Non-pigmented ciliary epithelial cell (primary cell): ENCODE measurements at regions not wholly inside any gene's neighbourhood (a gene's known extent, or its start where the extent isn't known, plus 50 kb on each side); places are given as distances from the start of the nearest gene placed in this dataset.

Experiments used
- DNase-seq: peaks from one replicate; pipeline ENCODE4 v3.0.0-alpha.2; 2010; ENCODE audit warnings: low read depth

DNA sequence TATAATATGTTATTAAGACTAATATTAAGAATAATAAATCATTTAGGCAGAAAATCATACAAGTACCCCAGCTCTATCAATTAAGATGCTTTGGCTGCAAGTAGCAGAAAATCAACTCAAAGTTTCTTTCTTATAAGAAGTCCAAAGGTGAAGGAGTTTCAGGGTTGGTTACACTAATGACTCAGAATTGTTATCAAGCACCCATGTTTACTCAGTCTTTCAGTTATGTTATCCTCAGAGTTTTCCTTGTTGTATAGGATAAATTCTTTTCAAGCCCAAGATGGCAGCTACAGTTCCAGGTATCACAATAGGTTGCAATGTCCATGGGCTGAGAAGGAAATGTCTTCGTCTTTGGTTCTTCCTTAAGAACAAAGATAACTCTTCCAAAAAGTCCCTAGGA, 163.6 kb downstream of the TNFSF18 start:
- DNase-seq: no peak

DNA sequence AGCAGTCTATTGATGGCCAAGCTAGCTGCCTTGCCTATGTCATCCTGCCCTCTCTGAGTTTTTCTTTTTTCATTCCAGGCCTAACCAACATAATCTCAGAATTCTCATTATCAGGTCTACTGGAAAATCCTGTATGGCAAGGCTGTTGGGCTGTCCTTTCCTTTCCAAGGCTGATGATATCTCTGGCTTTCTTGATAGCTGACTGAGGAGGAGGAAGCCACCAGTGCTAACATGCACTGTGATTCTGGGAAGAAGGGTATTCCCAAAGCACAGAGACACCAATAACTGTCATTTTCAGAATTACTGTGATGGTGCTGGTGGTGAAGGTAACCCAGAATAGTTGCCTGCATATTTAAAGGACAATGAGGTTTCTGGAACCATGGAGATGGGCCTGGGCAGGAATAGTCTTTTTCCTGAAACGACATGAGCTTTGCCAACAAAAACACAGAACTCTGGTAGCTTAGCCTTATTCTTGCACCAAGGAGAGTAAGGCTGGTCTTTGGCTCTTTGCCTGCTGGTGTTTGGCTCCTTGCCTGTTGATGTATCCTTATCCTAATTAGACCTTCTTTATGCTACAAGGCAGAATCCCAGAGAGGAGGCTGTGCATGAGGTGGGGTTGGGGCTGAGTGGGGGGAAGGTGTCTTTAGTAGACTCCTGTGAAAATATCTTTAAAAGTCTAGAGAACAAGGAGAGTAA, 157.4 kb downstream of the TNFSF18 start:
- DNase-seq: no peak

DNA sequence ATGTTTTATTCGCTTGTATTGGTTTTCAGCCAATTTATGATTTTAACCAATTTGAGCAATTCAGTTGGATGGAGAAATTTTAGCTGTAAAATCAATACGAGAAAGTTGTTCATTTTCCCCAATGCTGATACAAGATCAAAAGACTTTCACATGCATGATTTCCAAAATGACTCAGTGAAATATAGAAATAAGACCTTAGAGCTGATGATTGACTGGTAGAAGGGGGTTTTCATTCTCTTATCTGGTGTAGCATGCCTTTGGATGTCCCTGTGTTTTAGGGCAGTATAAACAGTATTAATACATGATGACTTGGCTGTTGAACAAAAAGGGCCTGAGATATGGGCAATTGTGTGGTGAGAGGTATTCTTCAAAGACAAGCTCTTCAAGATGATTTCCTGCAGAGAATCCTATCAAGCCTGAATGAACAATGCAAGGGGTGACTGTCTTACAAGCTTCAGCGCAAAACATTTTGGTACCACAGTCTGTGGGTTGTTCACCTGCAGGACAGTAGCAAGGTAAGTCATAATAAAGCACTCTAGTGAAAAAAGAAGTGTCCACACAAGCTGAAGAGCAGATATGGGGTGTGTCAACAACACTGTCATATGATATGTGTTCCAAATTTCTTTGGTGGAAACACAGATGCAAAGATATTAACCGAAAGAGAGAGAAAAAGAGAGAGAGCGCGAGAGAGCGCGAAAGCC, 156.2 kb downstream of the TNFSF18 start:
- no peak for DNase-seq

DNA sequence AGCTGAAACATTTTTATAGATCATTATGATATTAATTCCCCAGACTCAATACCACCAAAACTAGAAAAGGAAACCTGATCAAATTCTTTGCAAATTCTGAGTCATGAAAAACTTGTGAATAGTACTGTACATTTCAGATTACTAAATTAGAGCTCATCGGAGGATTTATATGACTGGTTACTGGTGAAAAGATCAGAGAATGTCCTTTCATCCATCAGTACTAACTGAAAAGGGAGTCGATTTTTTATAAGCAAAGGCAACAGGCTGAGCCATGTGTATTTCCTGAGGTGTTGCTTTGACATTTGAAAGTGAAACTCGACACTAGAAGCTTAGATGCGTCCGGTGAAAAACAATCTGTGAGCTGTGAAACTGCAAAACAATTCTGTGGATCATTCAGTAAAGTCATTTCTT, 155.7 kb downstream of the TNFSF18 start:
- no peak for DNase-seq

DNA sequence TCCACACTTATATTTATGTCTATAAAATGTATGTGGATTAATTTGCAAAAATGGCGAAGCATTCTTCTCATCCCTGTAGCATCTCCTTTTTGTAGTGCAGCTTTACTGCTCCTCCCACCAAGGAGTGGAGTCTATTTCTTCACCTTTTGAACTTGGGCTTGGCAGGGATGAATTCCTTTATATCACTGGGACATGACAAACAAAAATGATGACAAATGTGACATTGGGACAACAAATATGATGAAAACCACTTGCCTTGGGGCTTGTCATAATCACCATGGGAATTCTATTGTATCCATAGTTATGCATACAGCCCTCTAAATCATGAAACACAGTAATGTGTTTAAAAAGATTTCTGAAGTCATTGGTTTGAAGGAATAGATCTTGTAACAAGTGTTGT, 155.0 kb downstream of the TNFSF18 start:
- DNase-seq: no peak

DNA sequence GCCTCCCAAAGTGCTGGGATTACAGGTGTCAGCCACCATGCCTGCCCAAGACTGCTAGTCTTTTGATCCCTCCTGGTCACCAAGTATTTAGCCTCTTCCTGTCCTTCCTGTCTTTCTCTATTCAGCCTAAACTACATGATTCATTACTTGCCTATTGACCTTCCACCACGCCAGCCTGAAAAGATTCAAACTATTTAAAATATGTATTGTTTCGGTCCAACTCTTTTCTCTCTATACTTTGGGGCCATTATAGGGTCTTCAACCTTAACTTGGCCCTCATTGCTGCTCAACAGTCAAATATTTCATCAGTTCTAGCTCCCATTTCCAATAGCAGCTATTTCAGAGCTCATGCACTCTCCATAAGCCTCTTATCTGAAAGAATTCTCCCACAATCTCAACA, 153.0 kb downstream of the TNFSF18 start:
- DNase-seq: peak; percentile 68

DNA sequence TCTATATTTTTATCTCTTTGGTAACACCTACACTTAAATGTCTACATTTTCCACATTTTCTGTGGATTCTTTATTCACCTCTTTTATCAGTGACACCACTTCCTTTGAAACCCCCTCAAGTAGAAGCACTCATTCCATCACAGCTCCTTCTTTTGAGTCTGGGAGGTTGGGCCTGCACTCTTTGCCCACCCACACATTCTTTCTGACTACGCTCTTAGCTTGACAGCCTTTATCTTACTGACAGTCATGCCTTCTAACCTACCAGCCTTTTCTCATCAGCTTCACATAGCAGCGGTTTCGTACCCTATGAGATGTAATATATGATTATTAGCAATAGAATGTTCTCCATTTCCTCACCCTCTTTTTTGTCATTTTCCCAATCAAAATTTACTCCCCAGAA, 151.9 kb downstream of the TNFSF18 start:
- DNase-seq: peak; percentile 88

DNA sequence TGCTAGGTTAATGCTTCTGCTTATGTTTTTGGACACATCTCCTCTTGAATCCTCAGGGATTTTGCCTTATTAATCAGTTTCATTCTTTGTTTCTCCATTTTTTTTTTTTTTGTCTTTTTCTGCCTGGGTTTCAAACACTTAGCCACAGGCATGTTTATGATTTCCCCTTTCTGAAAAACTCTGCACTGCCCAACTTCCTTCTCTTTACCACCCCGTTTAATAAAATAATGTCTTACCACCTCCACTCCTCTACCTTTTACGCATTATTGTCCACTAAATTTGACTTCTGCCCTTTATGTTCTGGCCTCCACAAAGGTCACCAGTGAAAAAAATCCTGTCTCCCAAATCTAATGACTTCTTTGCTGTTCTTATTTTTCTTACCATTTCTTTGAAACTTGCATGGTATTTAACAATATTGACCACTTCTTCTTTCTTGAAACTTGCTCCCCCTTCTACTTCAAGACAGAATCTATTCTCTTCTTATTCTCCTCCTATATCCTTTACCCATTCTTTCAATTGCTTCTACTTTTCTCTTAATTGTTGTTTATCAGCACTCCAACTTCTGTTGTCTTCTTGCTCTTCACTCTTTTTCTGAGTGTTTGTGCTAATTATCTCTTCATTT, 150.3 kb downstream of the TNFSF18 start:
- DNase-seq: no peak

DNA sequence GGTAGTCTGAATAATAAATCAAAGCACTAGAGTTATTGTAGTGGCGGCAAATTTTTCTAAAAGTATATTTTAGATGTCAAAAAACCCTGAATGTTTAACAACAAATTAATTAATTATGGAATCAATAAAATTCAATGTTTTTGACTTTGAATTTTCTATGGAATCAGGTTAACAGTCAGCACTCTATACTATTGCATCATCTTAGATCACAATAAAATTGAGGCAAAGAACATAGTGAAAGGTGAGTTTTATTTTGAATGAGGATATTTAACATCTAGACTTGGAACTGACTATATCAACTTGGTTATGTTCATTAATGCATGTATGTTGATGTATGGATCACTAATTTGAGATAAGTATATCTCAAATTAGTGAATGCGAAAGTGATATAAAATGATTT, 148.5 kb downstream of the TNFSF18 start:
- DNase-seq: no peak

DNA sequence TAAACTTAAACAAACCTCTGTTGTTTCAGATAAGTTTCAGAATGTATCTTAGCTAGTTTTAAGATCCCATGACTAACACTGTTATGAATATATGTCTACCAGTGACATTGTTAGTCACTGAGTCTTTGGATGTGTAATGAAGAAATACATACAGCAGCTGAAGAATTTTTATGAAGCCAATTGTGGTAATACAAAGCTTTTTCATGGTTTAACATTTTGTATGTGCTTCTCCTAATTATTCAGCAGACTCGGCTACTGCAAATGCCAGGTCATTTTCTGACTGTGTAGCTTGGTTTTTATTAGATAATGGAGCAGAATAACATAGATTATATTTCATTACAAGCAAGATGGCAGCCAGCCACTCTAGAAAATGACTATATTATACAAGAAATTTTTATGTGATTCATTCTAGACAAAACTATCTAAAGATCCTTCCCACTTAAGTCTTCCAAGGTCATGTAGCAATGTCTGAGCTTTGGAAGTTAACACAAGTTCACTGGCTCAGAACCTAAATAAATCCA, 147.8 kb downstream of the TNFSF18 start:
- DNase-seq: peak; percentile 59

DNA sequence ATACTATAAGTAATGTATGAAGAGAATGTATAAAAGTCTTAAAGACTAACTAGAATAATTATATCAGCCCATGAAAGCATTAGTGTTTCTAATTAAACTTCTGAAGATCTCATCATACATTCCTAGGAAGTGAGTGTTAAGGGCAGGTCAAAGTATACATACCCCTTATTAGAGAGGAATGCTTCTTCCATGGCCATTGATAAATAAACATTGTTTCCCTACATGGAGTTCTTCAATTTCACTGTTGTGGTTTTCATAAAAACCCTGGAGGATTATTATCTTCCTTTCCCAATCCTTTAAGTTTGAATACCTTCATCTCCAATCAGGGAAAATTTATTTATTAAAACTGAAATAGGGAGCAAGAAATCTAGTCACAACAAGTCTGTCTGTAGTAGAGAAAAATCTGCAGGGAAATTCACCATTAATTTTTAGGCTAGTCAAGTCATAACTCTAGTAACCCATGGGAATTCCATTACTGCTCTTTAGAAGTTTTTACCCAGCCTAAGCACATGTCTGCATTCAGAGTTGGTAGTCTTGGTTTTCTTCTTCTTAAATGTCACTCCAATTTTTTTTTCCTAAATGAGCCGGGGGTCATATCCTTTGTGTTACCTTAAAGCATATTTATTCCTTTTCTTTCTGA, 147.0 kb downstream of the TNFSF18 start:
- DNase-seq: peak; percentile 60

DNA sequence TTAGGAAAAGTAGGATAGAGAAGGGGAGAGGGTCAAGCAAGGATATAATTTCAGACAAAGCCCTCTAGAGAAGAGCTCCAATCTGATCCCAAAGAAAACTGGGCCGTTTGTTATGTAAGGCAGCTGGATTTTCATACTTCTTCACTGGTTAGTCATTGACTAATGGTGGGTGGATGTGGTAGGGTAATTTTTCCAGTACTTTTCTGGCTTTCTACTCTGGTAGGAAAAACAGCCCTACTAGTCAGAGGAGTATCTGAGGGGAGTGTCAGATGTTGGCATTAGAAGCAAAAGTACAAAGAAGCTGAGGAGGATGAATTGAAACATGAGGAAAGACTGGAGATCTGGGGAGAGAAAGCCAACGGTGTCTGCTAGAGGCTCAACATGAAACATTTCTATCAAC, 145.3 kb downstream of the TNFSF18 start:
- DNase-seq: peak; percentile 63

DNA sequence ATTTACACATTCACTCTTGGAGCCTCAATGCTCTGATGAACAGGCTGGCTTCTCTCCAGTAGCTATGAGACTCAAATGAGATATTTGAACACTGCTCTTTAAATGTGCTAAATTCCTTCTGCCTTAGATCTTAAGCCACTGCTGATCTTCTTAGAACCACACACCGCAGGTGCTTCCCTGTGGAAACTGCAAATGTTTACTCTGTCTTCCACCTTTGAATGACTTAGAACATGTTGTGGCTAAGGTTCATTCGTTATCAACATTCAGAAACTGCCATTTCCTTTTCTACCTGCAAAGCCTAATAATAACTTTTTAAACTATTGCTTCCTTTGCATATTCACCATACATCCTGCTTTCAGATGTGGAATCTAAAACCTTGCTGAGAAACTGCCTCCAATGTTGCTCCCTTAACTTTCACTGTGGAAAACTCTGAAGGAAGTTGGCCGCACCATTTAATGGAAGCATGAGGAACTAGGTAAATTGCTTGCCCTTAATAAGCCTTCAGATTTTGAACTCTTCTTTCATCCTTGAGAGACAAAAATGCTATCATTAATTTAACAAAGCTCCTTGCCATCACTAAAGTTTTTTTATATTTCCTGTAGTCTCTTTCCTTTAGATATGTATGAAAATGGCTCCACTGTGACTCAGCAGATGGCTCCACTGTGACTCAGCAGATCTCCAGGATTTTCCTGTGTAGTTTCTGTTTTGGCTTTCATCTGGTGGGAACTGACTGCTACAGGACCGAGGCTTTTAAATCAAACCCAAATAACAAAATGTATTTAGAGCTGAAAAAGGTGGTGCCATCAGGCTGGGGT, 143.8 kb downstream of the TNFSF18 start:
- DNase-seq: peak; percentile 88

DNA sequence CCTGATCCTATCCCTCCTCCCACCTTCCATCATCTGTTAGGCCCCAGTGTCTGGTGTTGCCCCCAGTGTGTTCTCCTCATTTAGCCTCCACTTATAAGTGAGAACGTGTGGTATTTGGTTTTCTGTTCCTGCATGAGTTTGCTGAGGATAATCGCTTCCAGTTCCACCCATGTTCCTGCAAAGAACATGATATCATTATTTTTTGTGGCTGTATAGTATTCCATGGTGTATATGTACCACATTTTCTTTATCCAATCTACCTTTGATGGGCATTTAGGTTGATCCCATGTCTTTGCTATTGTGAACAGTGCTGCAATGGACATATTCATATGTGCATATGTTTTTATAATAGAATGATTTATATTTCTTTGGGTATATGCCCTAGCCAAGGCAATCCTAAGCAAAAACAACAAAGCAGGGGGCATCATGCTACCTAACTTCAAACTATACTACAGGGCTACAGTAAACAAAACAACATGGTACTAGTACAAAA, 142.9 kb downstream of the TNFSF18 start:
- DNase-seq: no peak

DNA sequence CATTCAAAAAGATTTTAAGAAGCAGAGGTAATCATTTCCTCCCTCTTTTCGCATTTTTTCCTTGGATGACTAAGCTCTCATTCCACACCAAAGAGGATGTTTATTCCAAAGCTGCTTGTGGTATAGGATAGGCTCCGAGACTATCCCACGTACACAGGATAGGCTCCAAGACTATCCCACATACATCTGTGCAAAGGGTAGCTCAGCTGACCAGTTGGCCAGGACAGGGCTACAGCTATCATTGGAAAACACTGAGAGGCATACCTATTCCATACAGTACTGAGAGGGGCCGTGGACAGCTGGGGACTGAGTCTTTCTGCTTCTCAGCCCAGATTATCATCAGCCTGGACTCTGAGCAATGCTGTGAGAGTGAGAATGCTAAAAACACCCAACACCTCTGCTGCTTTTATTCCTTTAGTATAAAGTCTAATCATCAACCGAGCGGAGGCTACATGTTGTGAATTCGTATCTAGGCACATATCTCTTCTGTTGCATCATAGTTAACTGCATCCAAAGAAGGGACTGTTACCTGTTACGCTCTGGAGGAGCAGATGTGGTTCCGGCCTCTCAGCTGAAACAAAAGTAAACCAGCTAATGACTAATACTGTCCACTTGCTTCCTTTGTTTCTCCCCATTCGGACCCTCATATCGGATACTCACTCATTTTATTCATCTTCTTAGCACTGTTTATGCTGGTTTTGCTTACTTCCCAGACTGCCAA, 141.0 kb downstream of the TNFSF18 start:
- DNase-seq: peak; percentile 98

DNA sequence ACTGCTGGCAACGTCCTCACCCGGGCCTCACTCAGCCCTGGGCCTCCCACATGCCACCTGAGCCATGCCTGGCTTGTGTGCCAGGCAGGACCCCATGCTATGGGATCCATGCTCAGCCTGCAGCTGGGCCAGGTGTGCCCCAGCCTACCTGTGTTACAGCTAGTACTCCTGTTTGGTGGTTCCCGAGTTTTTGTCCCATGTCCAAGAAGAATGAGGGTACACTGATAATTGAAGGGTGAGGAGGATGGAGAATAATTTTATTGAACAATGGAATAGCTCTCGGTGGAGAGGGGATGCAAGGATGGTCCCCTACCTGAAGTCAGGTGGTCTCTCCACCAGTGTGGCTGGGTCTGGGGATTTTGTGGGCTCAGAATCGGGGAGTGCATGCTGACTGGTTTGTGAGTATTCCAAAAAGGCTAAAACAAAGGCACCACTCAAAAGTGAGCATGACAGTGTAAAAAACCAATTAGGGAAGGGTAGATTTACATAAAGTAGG, 137.9 kb downstream of the TNFSF18 start:
- no peak for DNase-seq

DNA sequence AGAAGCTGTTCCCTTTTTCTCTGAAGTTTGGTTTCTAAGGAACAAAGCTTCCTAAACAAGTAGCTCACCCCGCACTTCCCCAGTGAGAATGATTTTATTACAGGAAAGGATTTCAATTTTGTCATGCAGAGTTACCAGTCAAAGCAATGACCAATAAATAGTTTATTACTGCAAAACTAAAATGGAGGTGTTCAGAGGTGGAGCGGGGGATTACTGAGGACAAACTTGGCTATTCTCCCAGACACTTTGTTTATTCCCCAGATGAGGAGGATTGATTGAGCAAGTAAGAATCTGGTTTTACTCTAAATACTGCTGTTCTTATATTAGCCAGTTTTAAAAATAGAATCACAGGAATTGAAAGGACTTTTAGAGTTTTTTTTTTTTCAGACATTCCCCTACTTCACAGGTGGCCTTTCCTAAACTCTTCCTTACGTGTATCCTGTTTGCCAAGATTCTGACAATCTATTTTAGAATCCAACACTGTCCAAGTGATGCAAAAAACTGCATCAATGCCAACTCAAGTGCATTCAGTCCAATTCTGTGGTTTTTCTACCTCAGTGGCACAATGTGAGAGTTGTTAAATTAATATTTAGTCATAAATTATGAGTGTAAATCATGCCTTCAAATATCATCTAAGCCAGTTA, 136.1 kb downstream of the TNFSF18 start:
- DNase-seq: peak; percentile 56

DNA sequence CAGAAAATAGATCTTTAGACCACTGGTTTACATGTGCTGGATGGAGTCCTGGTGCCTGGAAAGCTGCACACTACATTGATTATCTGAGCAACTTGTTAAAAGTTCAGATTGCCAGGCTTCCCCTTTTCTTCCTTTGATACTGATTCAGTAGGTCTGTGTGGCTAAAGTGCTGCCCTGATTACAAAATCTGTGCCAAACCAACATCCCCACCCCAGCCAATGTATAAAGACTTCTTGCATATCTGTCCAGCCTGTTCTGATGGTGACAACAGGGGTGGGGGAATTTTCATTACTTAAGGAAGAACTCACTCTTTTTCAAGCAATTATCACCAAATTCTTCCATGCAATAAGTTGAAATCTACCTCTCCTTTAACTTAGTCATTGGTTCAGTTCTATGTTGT, 135.5 kb downstream of the TNFSF18 start:
- DNase-seq: no peak

DNA sequence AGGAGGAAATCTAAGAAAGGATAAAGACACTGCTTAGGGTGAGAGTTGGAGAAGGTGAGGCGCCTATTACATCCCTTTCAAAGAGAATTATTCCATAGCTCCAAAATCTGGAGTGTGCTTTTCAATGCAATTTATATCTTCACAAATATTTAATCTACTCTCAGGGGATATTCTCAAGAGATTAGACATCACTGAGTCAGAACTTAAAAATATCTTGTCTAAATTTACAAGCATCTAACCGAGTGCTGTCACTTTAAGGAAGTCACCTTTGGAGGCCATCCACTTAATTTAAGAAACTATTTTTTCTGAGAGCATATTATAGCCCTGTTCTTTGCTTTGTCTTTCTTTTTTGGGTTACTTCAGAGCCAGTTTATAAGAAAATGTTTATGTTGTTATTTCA, 134.6 kb downstream of the TNFSF18 start:
- no peak for DNase-seq

DNA sequence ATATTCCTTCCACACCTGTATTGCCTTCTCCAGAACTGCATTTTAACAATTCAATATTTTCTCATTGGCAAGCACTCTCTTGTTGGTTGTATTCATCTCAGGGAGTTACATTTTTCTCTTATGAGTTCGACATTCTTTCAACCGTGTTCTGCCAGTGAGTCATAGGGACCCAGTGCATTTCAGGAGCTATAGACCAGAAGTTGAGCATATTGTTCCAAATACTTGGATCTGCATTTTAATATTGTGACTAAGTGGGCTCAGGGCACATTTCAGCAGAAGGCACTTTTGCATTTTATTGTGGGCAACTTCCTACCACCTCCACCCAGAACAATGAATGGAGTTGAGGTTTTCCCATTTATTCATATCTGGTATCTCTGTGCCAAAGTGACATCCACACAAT, 132.8 kb downstream of the TNFSF18 start:
- peak; percentile 96 for DNase-seq
